ENCODE measurements at regions not wholly inside any gene's neighbourhood (a gene's known extent, or its start where the extent isn't known, plus 50 kb on each side); places are given as distances from the start of the nearest gene placed in this dataset.

DNA sequence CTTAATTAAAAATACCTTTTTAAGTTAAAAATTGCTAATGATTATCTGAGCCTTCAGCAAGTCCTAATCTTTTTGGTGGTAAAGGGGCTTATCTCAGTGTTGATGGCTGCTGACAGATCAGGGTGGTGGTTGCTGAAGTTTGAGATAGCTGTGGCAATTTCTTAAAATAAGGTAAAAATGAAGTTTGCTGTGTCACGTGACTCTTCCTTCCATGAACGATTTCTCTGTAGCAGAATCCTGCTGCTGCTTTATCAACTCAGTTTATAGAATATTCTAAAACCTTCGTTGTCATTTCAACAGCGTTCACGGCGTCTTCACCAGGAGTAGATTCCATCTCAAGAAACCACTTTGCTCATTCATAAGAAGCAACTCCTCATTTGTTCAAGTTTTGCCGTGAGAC lies 110.1 kb downstream of the SUCNR1 start:
- no peak for TF ChIP-seq POLR2AphosphoS5 (IDR thresholded peaks at IDR 0.05)
- TF ChIP-seq, protein P1, sequence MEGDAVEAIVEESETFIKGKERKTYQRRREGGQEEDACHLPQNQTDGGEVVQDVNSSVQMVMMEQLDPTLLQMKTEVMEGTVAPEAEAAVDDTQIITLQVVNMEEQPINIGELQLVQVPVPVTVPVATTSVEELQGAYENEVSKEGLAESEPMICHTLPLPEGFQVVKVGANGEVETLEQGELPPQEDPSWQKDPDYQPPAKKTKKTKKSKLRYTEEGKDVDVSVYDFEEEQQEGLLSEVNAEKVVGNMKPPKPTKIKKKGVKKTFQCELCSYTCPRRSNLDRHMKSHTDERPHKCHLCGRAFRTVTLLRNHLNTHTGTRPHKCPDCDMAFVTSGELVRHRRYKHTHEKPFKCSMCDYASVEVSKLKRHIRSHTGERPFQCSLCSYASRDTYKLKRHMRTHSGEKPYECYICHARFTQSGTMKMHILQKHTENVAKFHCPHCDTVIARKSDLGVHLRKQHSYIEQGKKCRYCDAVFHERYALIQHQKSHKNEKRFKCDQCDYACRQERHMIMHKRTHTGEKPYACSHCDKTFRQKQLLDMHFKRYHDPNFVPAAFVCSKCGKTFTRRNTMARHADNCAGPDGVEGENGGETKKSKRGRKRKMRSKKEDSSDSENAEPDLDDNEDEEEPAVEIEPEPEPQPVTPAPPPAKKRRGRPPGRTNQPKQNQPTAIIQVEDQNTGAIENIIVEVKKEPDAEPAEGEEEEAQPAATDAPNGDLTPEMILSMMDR (IDR thresholded peaks at IDR 0.05): no peak

Measured in gastroesophageal sphincter (tissue), 3 donors.